ENCODE measurements at regions not wholly inside any gene's neighbourhood (a gene's known extent, or its start where the extent isn't known, plus 50 kb on each side); places are given as distances from the start of the nearest gene placed in this dataset.

DNA sequence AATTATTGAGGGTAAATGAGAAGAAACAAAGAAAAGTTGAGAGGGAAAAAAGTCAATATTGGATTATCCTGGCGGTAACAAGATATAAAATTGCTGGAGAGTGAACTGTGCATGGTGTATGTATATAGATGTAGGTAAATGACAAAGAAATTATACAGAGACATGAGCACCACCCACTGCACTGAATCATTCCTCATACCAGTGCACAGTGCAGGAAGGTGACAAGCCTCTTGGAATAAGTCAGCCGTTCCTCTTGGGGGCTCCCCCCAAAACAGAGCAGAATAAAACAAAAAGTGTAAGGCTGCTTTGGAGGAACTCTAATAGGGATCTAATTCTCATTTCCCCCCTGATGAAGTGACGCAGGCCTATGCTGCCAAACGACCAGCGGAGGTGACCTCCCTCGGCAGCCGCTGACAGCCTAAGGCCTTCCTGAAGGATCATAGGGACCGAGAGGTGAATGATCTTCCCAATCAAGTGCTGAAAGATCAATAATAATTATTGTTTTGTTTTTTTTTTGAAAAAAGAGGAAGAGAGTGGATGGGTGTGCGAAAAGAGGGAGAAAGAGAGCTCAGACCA, 245.0 kb downstream of the PSAT1 start:
- no peaks in the 10 kb centered on the region for H3K4me1 ChIP-seq
- intact Hi-C loops (cut with DNase I): no loop called here
- H3K9me3 ChIP-seq: no peaks in the 10 kb centered on the region
- no peak overlapping the region for H3K27ac ChIP-seq
- ATAC-seq (no peak), DNase-seq (no peak)
- TF ChIP-seq, protein P1, sequence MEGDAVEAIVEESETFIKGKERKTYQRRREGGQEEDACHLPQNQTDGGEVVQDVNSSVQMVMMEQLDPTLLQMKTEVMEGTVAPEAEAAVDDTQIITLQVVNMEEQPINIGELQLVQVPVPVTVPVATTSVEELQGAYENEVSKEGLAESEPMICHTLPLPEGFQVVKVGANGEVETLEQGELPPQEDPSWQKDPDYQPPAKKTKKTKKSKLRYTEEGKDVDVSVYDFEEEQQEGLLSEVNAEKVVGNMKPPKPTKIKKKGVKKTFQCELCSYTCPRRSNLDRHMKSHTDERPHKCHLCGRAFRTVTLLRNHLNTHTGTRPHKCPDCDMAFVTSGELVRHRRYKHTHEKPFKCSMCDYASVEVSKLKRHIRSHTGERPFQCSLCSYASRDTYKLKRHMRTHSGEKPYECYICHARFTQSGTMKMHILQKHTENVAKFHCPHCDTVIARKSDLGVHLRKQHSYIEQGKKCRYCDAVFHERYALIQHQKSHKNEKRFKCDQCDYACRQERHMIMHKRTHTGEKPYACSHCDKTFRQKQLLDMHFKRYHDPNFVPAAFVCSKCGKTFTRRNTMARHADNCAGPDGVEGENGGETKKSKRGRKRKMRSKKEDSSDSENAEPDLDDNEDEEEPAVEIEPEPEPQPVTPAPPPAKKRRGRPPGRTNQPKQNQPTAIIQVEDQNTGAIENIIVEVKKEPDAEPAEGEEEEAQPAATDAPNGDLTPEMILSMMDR (IDR thresholded peaks at IDR 0.05): no peak
- H3K4me3 ChIP-seq: no peak overlapping the region
- H3K27me3 ChIP-seq: no peaks in the 10 kb centered on the region
- no peaks in the 10 kb centered on the region for H3K36me3 ChIP-seq

DNA sequence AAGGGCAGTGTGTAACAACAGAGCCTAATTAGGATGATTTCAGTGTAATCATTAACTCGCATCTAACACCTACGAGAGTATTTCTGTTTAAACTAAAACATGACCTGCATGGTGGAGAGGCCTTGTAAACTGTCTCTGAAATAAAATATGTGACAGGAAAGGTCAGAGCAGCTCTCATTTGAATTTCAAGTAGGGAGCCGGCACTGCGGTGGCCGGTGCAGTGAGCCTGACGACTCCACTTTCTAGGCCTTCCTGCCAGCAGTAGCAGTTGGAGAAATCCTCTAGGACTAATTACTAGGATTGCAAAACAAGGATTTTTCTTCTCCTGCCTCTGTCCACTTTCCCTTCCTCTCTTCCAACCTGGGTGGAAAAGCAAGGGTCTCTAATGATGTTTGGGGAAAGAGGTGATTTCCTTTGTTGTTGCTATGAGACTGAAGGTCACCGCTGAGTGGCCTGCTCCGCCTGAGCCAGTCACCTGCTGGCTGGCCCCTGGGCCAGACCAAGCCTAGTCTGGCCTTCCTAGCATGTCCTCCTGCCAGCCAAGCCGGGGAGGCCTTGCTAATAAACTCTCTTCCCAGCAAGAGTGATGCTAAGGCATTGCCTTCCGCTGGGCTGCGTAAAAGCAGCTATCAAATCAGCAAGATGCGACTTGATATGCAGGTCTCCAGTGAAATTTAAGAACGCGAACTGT, 245.7 kb downstream of the PSAT1 start:
- no peaks in the 10 kb centered on the region for H3K36me3 ChIP-seq
- TF ChIP-seq, protein P1 (IDR thresholded peaks at IDR 0.05): no peak
- no peaks in the 10 kb centered on the region for H3K4me1 ChIP-seq
- no peaks in the 10 kb centered on the region for H3K9me3 ChIP-seq
- ATAC-seq (no peak), DNase-seq (no peak)
- no peak overlapping the region for H3K27ac ChIP-seq
- H3K27me3 ChIP-seq: no peaks in the 10 kb centered on the region
- H3K4me3 ChIP-seq: no peak overlapping the region
- intact Hi-C loops (cut with DNase I): no loop called here

DNA sequence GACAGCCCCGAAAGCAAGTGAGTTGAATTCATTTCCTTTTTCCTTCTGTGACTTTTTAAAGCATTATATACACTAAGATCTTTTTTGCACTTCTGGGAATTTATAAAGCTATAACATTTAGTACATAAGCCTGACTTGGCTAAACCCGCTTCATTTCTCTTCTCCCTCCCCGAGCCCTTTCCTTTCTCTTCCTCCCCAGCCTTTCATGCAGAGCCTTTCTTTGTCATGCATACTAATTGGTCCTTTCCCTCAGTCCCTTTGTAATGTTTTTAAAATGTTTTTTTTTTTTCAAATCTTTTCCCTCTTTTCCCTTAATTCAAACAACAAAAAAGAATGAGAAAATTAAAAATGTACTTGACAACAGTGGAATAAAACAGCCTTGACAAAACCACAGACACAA, 246.4 kb downstream of the PSAT1 start:
- Histone ChIP-seq H3K4me1 (no peaks in the 10 kb centered on the region), H3K36me3 (no peaks in the 10 kb centered on the region), H3K9me3 (no peaks in the 10 kb centered on the region), H3K4me3 (no peak overlapping the region), H3K27me3 (no peaks in the 10 kb centered on the region), H3K27ac (no peak overlapping the region)
- ATAC-seq (no peak), DNase-seq (no peak)
- TF ChIP-seq, protein P1 (IDR thresholded peaks at IDR 0.05): no peak
- intact Hi-C loops (cut with DNase I): no loop called here

DNA sequence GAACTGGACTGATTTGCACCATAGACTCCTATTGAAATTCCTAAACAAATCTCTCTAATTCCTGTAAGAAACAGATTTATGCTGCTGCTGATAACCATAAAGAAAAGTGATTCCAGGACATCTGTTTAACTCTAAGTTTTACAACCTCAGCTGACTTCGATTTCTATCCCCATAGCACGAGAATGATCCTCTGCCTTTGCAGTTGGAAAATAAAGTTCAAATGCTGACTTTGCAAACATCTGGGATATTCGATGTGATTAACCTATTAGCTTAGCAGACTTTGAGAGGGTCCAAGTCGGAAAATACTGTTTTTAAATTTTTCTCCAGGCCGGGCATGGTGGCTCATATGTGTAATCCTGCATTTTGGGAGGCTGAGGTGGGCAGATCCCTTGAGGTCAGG, 247.3 kb downstream of the PSAT1 start:
- no peaks in the 10 kb centered on the region for H3K9me3 ChIP-seq
- TF ChIP-seq, protein P1 (IDR thresholded peaks at IDR 0.05): no peak
- no peak overlapping the region for H3K27ac ChIP-seq
- DNase-seq: no peak
- no peaks in the 10 kb centered on the region for H3K27me3 ChIP-seq
- H3K36me3 ChIP-seq: no peaks in the 10 kb centered on the region
- H3K4me3 ChIP-seq: no peak overlapping the region
- intact Hi-C loops (cut with DNase I): no loop called here
- ATAC-seq: no peak
- no peaks in the 10 kb centered on the region for H3K4me1 ChIP-seq

DNA sequence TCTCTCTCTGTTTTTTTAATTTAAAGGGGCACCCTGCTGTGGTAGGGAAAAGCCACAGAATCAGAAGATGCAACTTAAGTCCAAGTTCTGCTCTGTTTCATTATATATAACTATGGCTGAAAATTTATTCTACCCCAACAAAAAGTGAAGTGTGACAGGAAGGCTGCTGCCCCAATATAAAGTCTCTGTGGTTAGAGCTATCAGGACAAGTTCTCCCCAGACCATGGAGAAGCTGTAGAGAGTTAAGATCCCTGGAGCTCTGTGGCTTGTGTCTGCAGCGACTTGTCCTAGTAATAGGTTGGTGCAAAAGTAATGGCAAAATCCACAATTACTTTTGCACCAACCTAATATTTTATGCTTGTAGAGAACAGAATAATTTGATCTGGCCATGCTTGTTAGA, 250.9 kb downstream of the PSAT1 start:
- intact Hi-C loops (cut with DNase I): no loop called here
- Histone ChIP-seq H3K36me3 (no peaks in the 10 kb centered on the region), H3K4me3 (no peak overlapping the region), H3K4me1 (no peaks in the 10 kb centered on the region), H3K27me3 (no peaks in the 10 kb centered on the region), H3K27ac (no peak overlapping the region), H3K9me3 (no peaks in the 10 kb centered on the region)
- no peak for ATAC-seq
- TF ChIP-seq, protein P1 (IDR thresholded peaks at IDR 0.05): no peak
- no peak for DNase-seq

Data from left lung (tissue), 4 donors.